Trophoblast cell (in vitro differentiated cells and primary cell): ENCODE measurements at regions not wholly inside any gene's neighbourhood (a gene's known extent, or its start where the extent isn't known, plus 50 kb on each side); places are given as distances from the start of the nearest gene placed in this dataset.

Experiments
- DNase-seq, 2 donors: peaks; one replicate each; pipeline ENCODE4 v3.0.0-alpha.2; 2016
- H2AFZ ChIP-seq: 2 replicates; pipeline ENCODE4 v1.6.1; 2013; ENCODE audit warnings: low read length, moderate library complexity, mild to moderate bottlenecking; ENCODE audit not compliant: insufficient read depth, poor library complexity
- H2AK5ac ChIP-seq: 2 replicates; pipeline ENCODE4 v1.6.1; 2013; ENCODE audit warnings: mild to moderate bottlenecking, low read length
- H2BK120ac ChIP-seq: 2 replicates; pipeline ENCODE4 v1.6.1; 2013; ENCODE audit warnings: low read length, mild to moderate bottlenecking, moderate library complexity; ENCODE audit not compliant: insufficient read depth, poor library complexity
- H2BK12ac ChIP-seq: 2 replicates; pipeline ENCODE4 v1.6.1; 2013; ENCODE audit warnings: mild to moderate bottlenecking, low read length, moderate library complexity
- H2BK5ac ChIP-seq: 2 replicates; pipeline ENCODE4 v1.6.1; 2013; ENCODE audit warnings: low read length, low read depth, moderate library complexity, mild to moderate bottlenecking; ENCODE audit not compliant: poor library complexity
- H3K14ac ChIP-seq: 2 replicates; pipeline ENCODE4 v1.6.1; 2013; ENCODE audit warnings: mild to moderate bottlenecking, low read length
- H3K18ac ChIP-seq: 2 replicates; pipeline ENCODE4 v1.6.1; 2013; ENCODE audit warnings: mild to moderate bottlenecking, low read length
- H3K23ac ChIP-seq: 2 replicates; pipeline ENCODE4 v1.6.1; 2013; ENCODE audit warnings: low read length
- H3K27ac ChIP-seq: 2 replicates; pipeline ENCODE4 v1.5.1; 2013; ENCODE audit warnings: low read depth, mild to moderate bottlenecking, inconsistent platforms, low read length, moderate library complexity
- H3K27me3 ChIP-seq: 2 replicates; pipeline ENCODE4 v1.6.1; 2013; ENCODE audit warnings: inconsistent platforms, mild to moderate bottlenecking, low read length, moderate library complexity; ENCODE audit not compliant: insufficient read depth
- H3K36me3 ChIP-seq, 2 experiments: 1 replicate in 1 of 2; 2 replicates in 1 of 2; pipeline ENCODE4 v1.6.1; 2013; ENCODE audit warnings: low read length in 2 of 2, mild to moderate bottlenecking in 2 of 2, moderate library complexity in 1 of 2; ENCODE audit not compliant: insufficient read depth in 2 of 2, control insufficient read depth in 1 of 2
- H3K4ac ChIP-seq: 2 replicates; pipeline ENCODE4 v1.6.1; 2013; ENCODE audit warnings: low read depth, mild to moderate bottlenecking, low read length, moderate library complexity
- H3K4me1 ChIP-seq, 2 experiments: 1 replicate in 1 of 2; 2 replicates in 1 of 2; pipeline ENCODE4 v1.6.1; 2013; ENCODE audit warnings: low read length in 2 of 2, mild to moderate bottlenecking in 2 of 2, moderate library complexity in 1 of 2; ENCODE audit not compliant: insufficient read depth in 2 of 2, control insufficient read depth in 1 of 2
- H3K4me2 ChIP-seq: 2 replicates; pipeline ENCODE4 v1.6.1; 2013; ENCODE audit warnings: inconsistent platforms, mild to moderate bottlenecking, low read length, moderate library complexity
- H3K4me3 ChIP-seq: 2 replicates; pipeline ENCODE4 v1.5.1; 2013; ENCODE audit warnings: mild to moderate bottlenecking, low read depth, low read length, inconsistent platforms
- H3K79me1 ChIP-seq: one replicate; pipeline ENCODE4 v1.6.1; 2013; ENCODE audit warnings: low read length
- H3K79me2 ChIP-seq: 2 replicates; pipeline ENCODE4 v1.6.1; 2013; ENCODE audit warnings: low read length, mild to moderate bottlenecking; ENCODE audit not compliant: control insufficient read depth, insufficient read depth, poor library complexity
- H3K9ac ChIP-seq: 2 replicates; pipeline ENCODE4 v1.6.1; 2013; ENCODE audit warnings: mild to moderate bottlenecking, low read length
- H3K9me3 ChIP-seq: 2 replicates; pipeline ENCODE4 v1.6.1; 2013; ENCODE audit warnings: low read depth, mild to moderate bottlenecking, control low read depth, inconsistent platforms, low read length; ENCODE audit not compliant: insufficient read depth
- H4K12ac ChIP-seq: 2 replicates; pipeline ENCODE4 v1.6.1; 2013; ENCODE audit warnings: low read depth, mild to moderate bottlenecking, low read length, moderate library complexity
- H4K8ac ChIP-seq: 2 replicates; pipeline ENCODE4 v1.6.1; 2013; ENCODE audit warnings: low read depth, mild to moderate bottlenecking, low read length, moderate library complexity
- H4K91ac ChIP-seq: one replicate; pipeline ENCODE4 v1.6.1; 2013; ENCODE audit warnings: low read depth, mild to moderate bottlenecking, low read length, moderate library complexity
- WGBS: extraction: QIAGEN DNeasy Blood & Tissue Kit; methylation state at CpG from one replicate; pipeline ENCODE4 v1.1.7; 2013; ENCODE audit warnings: missing lambda C conversion rate; ENCODE audit not compliant: insufficient read length, insufficient coverage; ENCODE audit errors: extremely low coverage; 5-methylcytosine and 5-hydroxymethylcytosine counted together

- Histone ChIP-seq H2AFZ (no peak overlapping the region), H3K4me2 (no peak overlapping the region)
- no CpG with 5 or more reads among the region's 2 CpGs for WGBS
Observed at GRCh38 chr2:18106841-18107240, 228.4 kb downstream of the KCNS3 start.

GRCh38 chr2:18105929-18106328 lies 227.5 kb downstream of the KCNS3 start:
- H3K9ac ChIP-seq, result no peak overlapping the region
- no peak overlapping the region for H4K12ac ChIP-seq
- no peak overlapping the region for H4K8ac ChIP-seq
- H3K27ac ChIP-seq, result no peak overlapping the region
- H3K23ac ChIP-seq, result no peak overlapping the region
- WGBS, result no CpG with 5 or more reads among the region's 1 CpG
- H3K4me2 ChIP-seq, result no peak overlapping the region
- no peak overlapping the region for H3K14ac ChIP-seq
- DNase-seq, result no peak
- no peaks in the 10 kb centered on the region for H3K9me3 ChIP-seq
- no peak overlapping the region for H2BK120ac ChIP-seq
- no peak overlapping the region for H2AK5ac ChIP-seq
- H3K4me1 ChIP-seq, result peaks cover 0 to 1% of the 10 kb centered on the region in 2 experiments
- H3K27me3 ChIP-seq, result no peaks in the 10 kb centered on the region
- no peak overlapping the region for H2BK5ac ChIP-seq
- no peak overlapping the region for H2AFZ ChIP-seq
- H3K36me3 ChIP-seq, result no peaks in the 10 kb centered on the region
- no peak overlapping the region for H3K4ac ChIP-seq
- H3K18ac ChIP-seq, result no peak overlapping the region
- no peak overlapping the region for H2BK12ac ChIP-seq
- H3K79me1 ChIP-seq, result no peaks in the 10 kb centered on the region
- H3K79me2 ChIP-seq, result no peaks in the 10 kb centered on the region
- no peak overlapping the region for H3K4me3 ChIP-seq
- H4K91ac ChIP-seq, result no peak overlapping the region

More at GRCh38 chr2:18106841-18107240, 228.4 kb downstream of the KCNS3 start:
- no peaks in the 10 kb centered on the region for H3K79me1 ChIP-seq
- H3K9me3 ChIP-seq, result no peaks in the 10 kb centered on the region
- no peak overlapping the region for H4K12ac ChIP-seq
- H3K9ac ChIP-seq, result no peak overlapping the region
- no peak overlapping the region for H3K4ac ChIP-seq
- H3K18ac ChIP-seq, result no peak overlapping the region
- no peak overlapping the region for H2BK12ac ChIP-seq
- no peak overlapping the region for H3K14ac ChIP-seq
- peaks cover 0 to 1% of the 10 kb centered on the region in 2 experiments for H3K4me1 ChIP-seq
- H2BK120ac ChIP-seq, result no peak overlapping the region
- H3K27ac ChIP-seq, result no peak overlapping the region
- no peaks in the 10 kb centered on the region for H3K27me3 ChIP-seq
- no peak overlapping the region for H3K23ac ChIP-seq
- DNase-seq, result no peak
- H2BK5ac ChIP-seq, result no peak overlapping the region
- H4K8ac ChIP-seq, result no peak overlapping the region
- H2AK5ac ChIP-seq, result no peak overlapping the region
- H4K91ac ChIP-seq, result no peak overlapping the region
- H3K36me3 ChIP-seq, result no peaks in the 10 kb centered on the region
- H3K79me2 ChIP-seq, result no peaks in the 10 kb centered on the region
- H3K4me3 ChIP-seq, result no peak overlapping the region

- no peak overlapping the region for H2AK5ac ChIP-seq
Observed at GRCh38 chr2:18104595-18105224, 226.2 kb downstream of the KCNS3 start.

GRCh38 chr2:18096836-18097405 lies 218.5 kb downstream of the KCNS3 start:
- Histone ChIP-seq H3K4me1 (no peaks in the 10 kb centered on the region), H3K27ac (no peak overlapping the region), H2AK5ac (no peak overlapping the region), H3K36me3 (no peaks in the 10 kb centered on the region), H3K27me3 (no peaks in the 10 kb centered on the region), H3K4me2 (no peak overlapping the region), H3K79me2 (no peaks in the 10 kb centered on the region), H3K9ac (no peak overlapping the region), H4K91ac (no peak overlapping the region), H3K4ac (no peak overlapping the region), H3K14ac (no peak overlapping the region), H4K8ac (no peak overlapping the region), H4K12ac (no peak overlapping the region), H2BK120ac (no peak overlapping the region), H3K4me3 (no peak overlapping the region), H2BK12ac (no peak overlapping the region), H3K9me3 (no peaks in the 10 kb centered on the region), H2BK5ac (no peak overlapping the region), H3K23ac (no peak overlapping the region), H2AFZ (no peak overlapping the region), H3K79me1 (no peaks in the 10 kb centered on the region), H3K18ac (no peak overlapping the region)
- no CpG with 5 or more reads among the region's 4 CpGs for WGBS
- DNase-seq, result no peak

More at GRCh38 chr2:18104595-18105224, 226.2 kb downstream of the KCNS3 start:
- H3K4me2 ChIP-seq, result no peak overlapping the region
- H2AFZ ChIP-seq, result no peak overlapping the region
- H3K79me2 ChIP-seq, result no peaks in the 10 kb centered on the region
- no peak overlapping the region for H3K18ac ChIP-seq
- H3K23ac ChIP-seq, result no peak overlapping the region
- no peak overlapping the region for H2BK120ac ChIP-seq
- no peaks in the 10 kb centered on the region for H3K27me3 ChIP-seq
- no peak overlapping the region for H3K27ac ChIP-seq
- no peak for DNase-seq
- no peak overlapping the region for H4K8ac ChIP-seq
- H4K91ac ChIP-seq, result no peak overlapping the region
- no peak overlapping the region for H3K4ac ChIP-seq
- no CpG with 5 or more reads among the region's 5 CpGs for WGBS
- no peaks in the 10 kb centered on the region for H3K36me3 ChIP-seq
- no peak overlapping the region for H4K12ac ChIP-seq
- no peak overlapping the region for H2BK12ac ChIP-seq
- H3K14ac ChIP-seq, result no peak overlapping the region
- H3K4me3 ChIP-seq, result no peak overlapping the region
- peaks cover 0 to 1% of the 10 kb centered on the region in 2 experiments for H3K4me1 ChIP-seq
- no peak overlapping the region for H2BK5ac ChIP-seq
- H3K9ac ChIP-seq, result no peak overlapping the region
- H3K79me1 ChIP-seq, result no peaks in the 10 kb centered on the region
- no peaks in the 10 kb centered on the region for H3K9me3 ChIP-seq
